ENCODE measurements at regions not wholly inside any gene's neighbourhood (a gene's known extent, or its start where the extent isn't known, plus 50 kb on each side); places are given as distances from the start of the nearest gene placed in this dataset.

- no peak overlapping the region for H3K4me3 ChIP-seq
- no peak overlapping the region for H3K27ac ChIP-seq
- no peaks in the 10 kb centered on the region for H3K9me3 ChIP-seq
- ATAC-seq = no peak
- H3K36me3 ChIP-seq = no peaks in the 10 kb centered on the region
- H3K4me1 ChIP-seq = no peaks in the 10 kb centered on the region
- TF ChIP-seq CTCF (IDR thresholded peaks at IDR 0.05) = no peak
- intact Hi-C loops (cut with DNase I) = loop anchor here in 1 of 10 donors (10.0 kb wide), 1 partner anchor 46 kb away; no protein-coding TSS in a partner anchor
- no peak for DNase-seq
- H3K27me3 ChIP-seq = no peaks in the 10 kb centered on the region
Observed at GRCh38 chr1:82179131-82179530, 378.4 kb downstream of the ADGRL2 start.

DNA sequence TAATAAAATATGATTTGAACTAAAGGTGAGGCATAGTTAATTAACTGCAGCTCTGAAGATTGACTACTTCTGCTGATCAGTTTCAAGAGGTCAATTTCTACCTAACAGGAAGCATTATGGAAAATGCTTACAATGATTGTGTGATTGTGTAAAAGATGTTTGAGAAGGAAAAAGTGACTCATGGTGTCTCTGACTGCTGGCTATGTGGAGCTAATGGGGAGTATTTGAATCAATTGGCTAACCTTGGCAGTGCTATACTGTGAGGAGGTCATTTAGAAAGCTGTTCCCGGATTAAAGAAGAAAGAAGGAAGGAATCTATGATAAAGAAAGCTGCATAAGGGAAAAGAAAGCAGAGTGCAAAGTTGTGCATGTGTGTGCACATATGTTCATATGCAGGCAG lies 376.5 kb downstream of the ADGRL2 start:
- DNase-seq (no peak), ATAC-seq (no peak)
- Histone ChIP-seq H3K4me3 (no peak overlapping the region), H3K36me3 (no peaks in the 10 kb centered on the region), H3K4me1 (no peaks in the 10 kb centered on the region), H3K27me3 (no peaks in the 10 kb centered on the region), H3K9me3 (no peaks in the 10 kb centered on the region), H3K27ac (no peak overlapping the region)
- 65 to 78% methylated on average over 1 of the region's 1 CpG for WGBS, 2 donors
- no peak for TF ChIP-seq CTCF (IDR thresholded peaks at IDR 0.05)
- intact Hi-C loops (cut with DNase I) = loop anchor here in 1 of 10 donors (10.0 kb wide), 1 partner anchor 48 kb away; no protein-coding TSS in a partner anchor

- 68 to 99% methylated on average over 2 of the region's 2 CpGs for WGBS, 2 donors
- Histone ChIP-seq H3K36me3 (no peaks in the 10 kb centered on the region), H3K4me3 (no peak overlapping the region), H3K27me3 (no peaks in the 10 kb centered on the region), H3K9me3 (no peaks in the 10 kb centered on the region), H3K4me1 (no peaks in the 10 kb centered on the region), H3K27ac (no peak overlapping the region)
- ATAC-seq (no peak), DNase-seq (no peak)
- intact Hi-C loops (cut with DNase I) = loop anchor here in 1 of 10 donors (10.0 kb wide), 1 partner anchor 53 kb away; no protein-coding TSS in a partner anchor
- TF ChIP-seq CTCF (IDR thresholded peaks at IDR 0.05) = no peak
Observed at GRCh38 chr1:82171955-82172354, 371.2 kb downstream of the ADGRL2 start.

DNA sequence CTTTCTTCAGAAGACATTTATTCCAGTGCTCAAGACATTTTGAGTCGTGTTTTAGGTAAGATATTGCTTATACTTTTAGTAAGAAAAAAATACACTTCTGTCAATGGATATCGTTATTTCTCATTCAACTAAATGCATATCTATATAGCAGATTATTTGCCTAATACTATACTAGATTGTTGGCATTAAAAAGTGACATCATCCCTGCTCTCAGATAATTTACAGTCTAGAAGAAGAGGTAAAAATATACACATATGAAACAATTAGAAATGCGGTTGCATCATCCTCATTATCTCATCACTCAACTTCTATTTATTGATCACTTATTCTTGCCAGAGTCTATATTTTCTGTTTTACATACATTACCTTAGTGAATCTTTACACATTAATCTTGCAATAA lies 367.7 kb downstream of the ADGRL2 start:
- Histone ChIP-seq H3K4me1 (no peaks in the 10 kb centered on the region), H3K4me3 (no peak overlapping the region), H3K27me3 (no peaks in the 10 kb centered on the region), H3K9me3 (peaks cover 0 to 4% (median 0%) of the 10 kb centered on the region in 11 donors), H3K36me3 (no peaks in the 10 kb centered on the region), H3K27ac (no peak overlapping the region)
- TF ChIP-seq CTCF (IDR thresholded peaks at IDR 0.05) = no peak
- 85 to 88% methylated on average over 3 of the region's 3 CpGs for WGBS, 2 donors
- ATAC-seq (no peak), DNase-seq (no peak)
- intact Hi-C loops (cut with DNase I) = no loop called here
